NCI-H1694 (cell line): ENCODE measurements at regions not wholly inside any gene's neighbourhood (a gene's known extent, or its start where the extent isn't known, plus 50 kb on each side); places are given as distances from the start of the nearest gene placed in this dataset.
"Not testable (repeated sequence)": the region's sequence is repeated elsewhere in the genome, so short reads cannot be mapped to it uniquely, and the experiment has no call there.

Experiments
- DNase-seq: peaks from one replicate; lab custom pipeline; 2025; lab: John Stamatoyannopoulos, UW

- DNase-seq = no peak
These were observed 116.0 kb downstream of the BUB3 start for GRCh38 chr10:123270221-123270620.

GRCh38 chr10:123270806-123271205 is 116.6 kb downstream of the BUB3 start:
- no peak for DNase-seq

DNA sequence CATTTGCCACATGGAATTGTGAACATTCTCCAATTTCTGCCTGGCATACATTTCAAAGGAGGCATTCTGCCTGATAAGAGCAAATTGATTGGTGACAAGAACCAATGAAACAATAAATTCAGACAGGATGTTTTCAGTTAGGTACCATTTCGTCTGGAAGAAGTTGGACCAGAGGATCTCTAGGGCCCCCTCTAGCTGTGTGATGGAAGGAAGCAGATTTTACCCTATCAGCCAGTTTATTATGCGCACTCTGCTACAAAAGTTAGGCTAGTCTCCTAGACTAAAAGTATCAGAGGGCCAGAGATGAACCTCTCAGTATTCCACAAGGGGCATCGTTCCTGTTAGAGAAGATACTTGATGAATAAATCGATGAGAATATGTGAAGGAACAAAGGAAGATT is 118.0 kb downstream of the BUB3 start:
- DNase-seq = no peak

- no peak for DNase-seq
These were observed 120.3 kb downstream of the BUB3 start for GRCh38 chr10:123274306-123275135.

DNA sequence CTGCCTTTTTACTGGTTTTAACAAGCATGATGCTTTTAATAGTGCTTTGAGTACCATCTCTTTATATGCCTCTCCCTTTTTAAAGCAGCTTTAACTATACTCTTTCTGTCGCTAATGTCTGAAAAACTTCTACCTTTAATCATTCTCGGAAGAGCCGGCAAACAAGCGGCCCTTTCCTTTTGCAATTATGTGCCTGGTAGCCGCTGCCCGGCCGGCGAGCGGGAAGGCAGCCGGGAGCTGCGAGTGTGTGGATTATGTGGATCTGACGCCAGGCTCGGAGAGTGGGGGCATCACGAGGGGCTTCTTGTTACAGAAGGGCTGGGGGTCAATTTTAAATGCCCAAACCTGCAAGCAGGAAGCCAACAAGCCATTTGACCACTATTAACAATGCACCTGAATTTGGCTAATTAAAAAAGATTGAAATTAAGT is 120.9 kb downstream of the BUB3 start:
- DNase-seq = no peak

DNA sequence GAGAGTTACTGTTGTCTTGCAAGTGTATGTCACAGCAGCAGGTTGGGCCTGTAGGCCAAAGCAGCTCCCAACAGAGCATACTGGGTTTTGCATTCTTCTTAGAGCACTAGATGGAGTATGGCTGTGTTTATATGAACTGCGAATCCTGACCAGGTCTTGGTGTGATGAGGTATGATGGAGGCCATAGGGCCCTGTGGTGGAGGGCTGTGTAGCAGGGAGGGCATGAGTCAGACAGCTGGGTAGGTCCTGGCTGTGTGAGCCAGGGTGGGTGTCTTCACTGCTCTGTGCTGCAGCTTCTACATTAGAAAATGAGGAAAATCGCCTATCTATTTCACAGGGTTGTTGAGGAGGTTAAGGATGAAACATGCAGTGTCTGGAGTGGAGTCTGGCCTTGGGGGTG is 124.2 kb downstream of the BUB3 start:
- DNase-seq = no peak

- not testable (repeated sequence) for DNase-seq
These were observed 129.2 kb downstream of the BUB3 start for GRCh38 chr10:123283371-123283770.

GRCh38 chr10:123284022-123284421 is 129.8 kb downstream of the BUB3 start:
- no peak for DNase-seq

- DNase-seq = no peak
These were observed 133.5 kb downstream of the BUB3 start for GRCh38 chr10:123287594-123288247.

DNA sequence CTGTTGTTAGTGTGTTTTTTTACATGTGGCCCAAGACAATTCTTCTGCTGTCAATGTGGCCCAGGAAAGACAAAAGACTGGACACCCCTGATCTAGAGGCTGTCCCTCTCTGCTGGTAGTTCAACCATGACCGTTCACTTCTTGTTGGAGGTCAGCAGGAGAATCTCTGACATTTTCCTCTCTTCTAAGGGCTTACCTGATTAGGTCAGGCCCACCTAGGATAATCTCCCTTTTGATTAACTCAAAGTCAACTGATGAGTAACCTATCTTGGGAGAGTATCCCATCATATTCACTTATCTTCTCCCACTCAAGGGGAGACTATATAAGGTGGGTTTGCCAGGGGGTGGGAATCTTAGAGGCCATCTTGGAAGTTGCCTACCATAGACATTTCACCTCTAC is 135.2 kb downstream of the BUB3 start:
- DNase-seq = no peak

DNA sequence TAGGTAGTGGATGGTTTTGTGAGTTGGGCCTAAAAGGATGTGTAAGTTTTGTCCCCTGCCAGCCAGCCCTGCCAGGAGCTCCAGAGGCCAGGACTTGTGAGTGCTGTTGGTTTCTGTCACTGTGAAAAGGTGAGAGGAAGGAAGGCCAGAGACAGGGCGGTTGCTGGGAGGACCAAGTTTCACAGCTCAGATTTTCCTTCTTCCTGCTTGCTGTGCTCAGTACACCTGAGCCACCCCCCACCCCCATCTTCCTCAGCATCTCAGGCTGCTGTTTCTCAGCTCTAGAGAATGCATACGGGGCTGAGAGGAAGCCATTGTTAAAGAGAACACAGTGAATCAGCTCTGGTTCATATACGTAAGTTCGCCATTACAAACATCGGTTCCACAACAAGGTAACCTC is 139.9 kb downstream of the BUB3 start:
- DNase-seq = no peak

- DNase-seq = no peak
These were observed 140.7 kb downstream of the BUB3 start for GRCh38 chr10:123294886-123295285.

GRCh38 chr10:123295644-123296043 is 141.4 kb downstream of the BUB3 start:
- no peak for DNase-seq

- DNase-seq = no peak
These were observed 143.0 kb downstream of the BUB3 start for GRCh38 chr10:123297175-123297574.

DNA sequence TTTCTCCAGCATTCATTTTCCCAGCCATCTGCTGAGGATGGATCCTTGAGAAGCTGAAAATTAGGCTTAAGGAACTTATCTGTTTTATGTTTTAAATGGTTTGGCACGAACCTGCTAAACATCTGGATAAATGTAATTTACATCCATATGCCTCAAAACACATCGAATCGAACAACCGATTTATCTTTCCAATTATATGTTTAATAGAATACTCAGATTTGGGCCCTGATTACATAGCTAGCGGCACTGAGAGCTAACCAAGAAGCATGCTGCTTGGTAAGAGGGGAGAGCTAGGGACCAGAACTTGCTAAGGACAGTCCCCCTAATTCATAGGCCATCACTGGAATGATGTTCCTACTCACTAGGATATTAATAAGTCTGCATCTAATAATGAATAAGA is 144.4 kb downstream of the BUB3 start:
- no peak for DNase-seq

GRCh38 chr10:123299598-123299997 is 145.4 kb downstream of the BUB3 start:
- DNase-seq = no peak

GRCh38 chr10:123301077-123301857 is 147.1 kb downstream of the BUB3 start:
- DNase-seq = no peak

GRCh38 chr10:123303581-123304337 is 149.6 kb downstream of the BUB3 start:
- no peak for DNase-seq

GRCh38 chr10:123305671-123306070 is 151.5 kb downstream of the BUB3 start:
- no peak for DNase-seq

- no peak for DNase-seq
These were observed 152.1 kb downstream of the BUB3 start for GRCh38 chr10:123306290-123306689.

- DNase-seq = no peak
These were observed 155.5 kb downstream of the BUB3 start for GRCh38 chr10:123309731-123310130.

DNA sequence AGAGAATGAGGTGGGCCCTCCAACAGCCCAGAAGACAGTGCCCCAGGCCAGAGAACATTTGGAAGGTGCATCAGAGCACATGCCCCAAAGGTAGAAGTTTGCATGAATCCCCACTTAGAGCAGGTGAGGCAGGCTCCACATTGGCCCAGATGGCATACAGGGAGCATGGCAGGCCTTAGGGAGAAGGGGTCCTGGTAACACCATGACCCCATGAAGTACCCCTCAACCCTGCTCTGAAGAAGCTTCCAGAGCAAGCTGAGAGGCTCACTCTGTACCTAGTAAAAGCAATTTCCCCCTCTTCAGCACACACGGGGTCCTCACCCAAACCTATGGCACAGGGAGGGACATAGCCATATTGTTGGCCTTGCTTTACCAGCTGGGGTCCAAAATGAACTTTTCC is 162.6 kb downstream of the BUB3 start:
- DNase-seq = no peak
